ENCODE measurements at regions not wholly inside any gene's neighbourhood (a gene's known extent, or its start where the extent isn't known, plus 50 kb on each side); places are given as distances from the start of the nearest gene placed in this dataset.

GRCh38 chr16:77064037-77064436, 127.0 kb upstream of the MON1B start:
- Mint-ChIP-seq H3K4me1 (peaks cover 8% of the 10 kb centered on the region), H3K27me3 (ENCODE audit: low read depth) (no peaks in the 10 kb centered on the region), H3K9me3 (peaks cover 52% of the 10 kb centered on the region), H3K36me3 (peaks cover 10% of the 10 kb centered on the region), H3K4me3 (no peak overlapping the region), H3K27ac (no peak overlapping the region)
- ATAC-seq (peak; percentile 66), DNase-seq (ENCODE audit: low spot score) (no peak)
- ChIA-PET CTCF (interaction anchor here (1.2 kb wide), 1 partner anchor 106 kb away, joined by 3 read pairs; no protein-coding TSS in a partner anchor), POLR2A (no interaction called here)
- TF ChIP-seq CBFB (CRISPR knock-in tag; IDR thresholded peaks at IDR 0.05; ENCODE audit: low read depth) (no peak), GTF2I (CRISPR knock-in tag; conservative IDR thresholded peaks at IDR 0.05) (no peak), MXD4 (CRISPR knock-in tag; IDR thresholded peaks at IDR 0.05; ENCODE audit: borderline replicate concordance) (no peak), ESRRA (CRISPR knock-in tag; IDR thresholded peaks at IDR 0.05; ENCODE audit: borderline replicate concordance) (no peak), ZNF263 (CRISPR knock-in tag; IDR thresholded peaks at IDR 0.05; ENCODE audit: low read depth) (no peak), ZSCAN18 (CRISPR knock-in tag; IDR thresholded peaks at IDR 0.05) (no peak), ATF1 (CRISPR knock-in tag; IDR thresholded peaks at IDR 0.05) (no peak), SP1 (CRISPR knock-in tag; conservative IDR thresholded peaks at IDR 0.05) (no peak), FOXP4 (CRISPR knock-in tag; IDR thresholded peaks at IDR 0.05) (no peak), ZNF416 (CRISPR knock-in tag; IDR thresholded peaks at IDR 0.05) (no peak), ZNF121 (CRISPR knock-in tag; IDR thresholded peaks at IDR 0.05) (no peak), IRF1 (CRISPR knock-in tag; IDR thresholded peaks at IDR 0.05) (no peak), STAT6 (CRISPR knock-in tag; conservative IDR thresholded peaks at IDR 0.05; ENCODE audit: low read depth) (no peak), PRRX2 (CRISPR knock-in tag; IDR thresholded peaks at IDR 0.05) (no peak), IRF2 (CRISPR knock-in tag; IDR thresholded peaks at IDR 0.05; ENCODE audit: borderline replicate concordance, low read depth) (no peak), NFE2L1 (CRISPR knock-in tag; IDR thresholded peaks at IDR 0.05) (no peak), GABPB1 (CRISPR knock-in tag; IDR thresholded peaks at IDR 0.05) (no peak), CDX4 (CRISPR knock-in tag; IDR thresholded peaks at IDR 0.05; ENCODE audit: borderline replicate concordance) (no peak), ZNF671 (CRISPR knock-in tag; IDR thresholded peaks at IDR 0.05) (no peak), AR (CRISPR knock-in tag; IDR thresholded peaks at IDR 0.05) (no peak)

All from WTC11 (cell line).